H1 (cell line): ENCODE measurements at regions not wholly inside any gene's neighbourhood (a gene's known extent, or its start where the extent isn't known, plus 50 kb on each side); places are given as distances from the start of the nearest gene placed in this dataset.

Experiments used
- CHD7 ChIP-seq: fragments of 300-600 bp; sonication (generic); IDR thresholded peaks from 2 replicates; pipeline ENCODE4 v1.7.1; 2012; ENCODE audit warnings: low read length, moderate library complexity, mild to moderate bottlenecking, inconsistent platforms; ENCODE audit not compliant: insufficient replicate concordance
- EGR1 ChIP-seq: IDR thresholded peaks from 2 replicates; pipeline ENCODE4 v1.6.1; 2011; ENCODE audit warnings: low read depth, low read length, borderline replicate concordance
- EP300 ChIP-seq, 2 experiments: IDR thresholded peaks; 1 replicate in 1 of 2; 2 replicates in 1 of 2; pipeline ENCODE4 v1.6.1; 2011 to 2012; ENCODE audit warnings: low read depth in 2 of 2, low read length in 2 of 2, mild to moderate bottlenecking in 2 of 2, borderline replicate concordance in 1 of 2, inconsistent platforms in 1 of 2, moderate library complexity in 1 of 2
- RNF2 ChIP-seq: fragments of 200-900, 300-1000 bp; sonication (generic); IDR thresholded peaks from 2 replicates; pipeline ENCODE4 v1.7.1; 2016; ENCODE audit warnings: borderline replicate concordance, low read depth, mild to moderate bottlenecking, antibody characterized with exemption, low read length; ENCODE audit not compliant: poor library complexity, severe bottlenecking; ENCODE audit errors: missing control alignments
- TAF1 ChIP-seq: IDR thresholded peaks from 2 replicates; pipeline ENCODE4 v1.6.1; 2011; ENCODE audit warnings: mild to moderate bottlenecking, low read depth, low read length

- no peak for TF ChIP-seq CHD7
- TF ChIP-seq TAF1 = no peak
- TF ChIP-seq RNF2 = no peak
- TF ChIP-seq EGR1 = no peak
- TF ChIP-seq EP300 (IDR thresholded peaks at IDR 0.05; ENCODE audit: borderline replicate concordance in 1 of 2, low read depth in 2 of 2, low read length in 2 of 2) = no peak
Measured at GRCh38 chr11:70595016-70595415, 196.7 kb downstream of the CTTN start (continued).
